Fibroblast of skin of scalp (primary cell): ENCODE measurements at regions not wholly inside any gene's neighbourhood (a gene's known extent, or its start where the extent isn't known, plus 50 kb on each side); places are given as distances from the start of the nearest gene placed in this dataset.

Experiments
- DNase-seq: peaks from one replicate; pipeline ENCODE4 v3.0.0-alpha.2; 2013

DNA sequence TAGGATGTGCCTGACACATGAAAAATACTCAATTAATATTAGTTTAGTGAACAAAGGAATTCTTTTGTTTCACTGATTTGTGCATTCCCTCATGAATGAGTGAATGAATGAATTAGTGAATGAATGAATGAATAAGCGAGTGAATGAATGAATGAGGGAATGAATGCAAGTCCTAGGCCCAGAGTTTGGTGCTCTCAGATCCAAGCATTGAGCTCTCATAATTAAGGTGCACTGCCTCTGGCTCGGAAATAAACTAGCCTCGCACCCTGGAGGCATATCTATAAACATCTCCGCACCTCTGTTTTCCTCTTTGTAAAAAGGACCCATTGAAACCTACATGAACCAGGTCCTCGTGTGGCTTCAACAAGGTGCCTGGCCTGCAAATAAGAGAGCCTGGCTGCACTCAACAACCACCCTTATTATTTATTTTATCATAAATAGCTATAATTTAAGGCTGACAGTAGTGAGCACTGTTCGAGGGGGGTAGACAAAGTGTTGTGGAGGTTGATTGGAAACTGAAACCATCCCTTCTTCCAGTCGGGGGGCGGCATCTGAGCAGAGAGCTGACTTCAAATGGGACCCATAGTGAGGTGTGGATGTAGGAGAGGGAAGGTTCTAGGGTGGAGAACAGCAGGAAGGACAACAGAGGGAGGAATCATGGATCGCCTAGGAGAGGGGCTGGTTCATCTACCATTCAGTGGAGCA, 316.8 kb downstream of the BCL11B start:
- DNase-seq: no peak

DNA sequence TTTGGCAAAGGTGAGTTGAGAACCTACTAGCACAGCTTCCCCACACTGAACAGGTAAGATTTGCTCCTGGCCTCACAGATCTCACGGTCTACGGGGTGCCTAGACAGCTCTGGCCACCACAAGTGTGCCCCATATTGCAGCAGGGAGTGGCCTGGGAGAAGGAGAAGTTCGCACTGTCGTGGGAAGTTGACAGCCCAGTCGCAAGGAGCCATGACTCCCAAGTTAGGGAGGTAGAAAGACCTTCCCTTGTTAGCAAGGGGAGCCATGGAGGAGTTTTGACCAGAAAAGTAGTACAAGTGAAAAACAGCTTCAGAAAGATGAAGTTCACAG, 316.3 kb downstream of the BCL11B start:
- no peak for DNase-seq

DNA sequence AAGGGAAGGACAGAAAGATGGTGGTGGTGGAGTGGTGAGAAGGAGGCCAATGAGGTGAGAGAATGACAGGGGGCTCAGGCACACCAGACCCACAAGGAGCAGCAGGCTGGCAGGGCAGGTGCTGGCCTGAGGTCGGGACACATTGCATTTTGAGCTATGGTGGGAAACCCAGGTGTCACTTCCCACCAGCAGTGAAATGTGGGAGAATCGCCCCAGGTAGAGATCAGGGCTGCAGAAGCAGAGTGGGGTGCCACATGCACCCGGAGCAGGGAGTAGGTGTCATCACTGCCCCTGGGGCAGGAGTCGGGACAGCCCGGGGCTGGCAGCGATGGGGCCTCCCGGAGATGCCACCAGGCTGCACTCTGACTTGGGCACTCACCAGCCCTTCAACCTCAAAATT, 315.8 kb downstream of the BCL11B start:
- no peak for DNase-seq

DNA sequence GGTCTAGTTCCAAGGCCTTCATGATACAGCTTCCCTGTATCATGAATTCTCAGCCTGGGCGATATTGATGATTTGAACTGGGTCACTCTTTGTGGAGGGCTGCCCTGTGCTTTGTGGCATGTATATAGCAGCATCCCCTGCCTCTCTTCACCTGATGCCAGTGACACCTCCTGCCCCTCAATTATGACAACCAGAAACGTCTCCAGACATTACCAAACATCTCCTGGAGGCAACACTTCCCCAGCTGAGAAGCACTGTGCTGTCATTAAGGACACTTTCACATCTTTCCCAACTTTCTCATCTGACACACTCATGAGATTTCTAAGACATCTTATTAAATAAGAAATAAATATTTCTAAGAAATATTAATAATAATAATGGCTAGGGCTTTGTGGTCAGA, 315.3 kb downstream of the BCL11B start:
- no peak for DNase-seq

DNA sequence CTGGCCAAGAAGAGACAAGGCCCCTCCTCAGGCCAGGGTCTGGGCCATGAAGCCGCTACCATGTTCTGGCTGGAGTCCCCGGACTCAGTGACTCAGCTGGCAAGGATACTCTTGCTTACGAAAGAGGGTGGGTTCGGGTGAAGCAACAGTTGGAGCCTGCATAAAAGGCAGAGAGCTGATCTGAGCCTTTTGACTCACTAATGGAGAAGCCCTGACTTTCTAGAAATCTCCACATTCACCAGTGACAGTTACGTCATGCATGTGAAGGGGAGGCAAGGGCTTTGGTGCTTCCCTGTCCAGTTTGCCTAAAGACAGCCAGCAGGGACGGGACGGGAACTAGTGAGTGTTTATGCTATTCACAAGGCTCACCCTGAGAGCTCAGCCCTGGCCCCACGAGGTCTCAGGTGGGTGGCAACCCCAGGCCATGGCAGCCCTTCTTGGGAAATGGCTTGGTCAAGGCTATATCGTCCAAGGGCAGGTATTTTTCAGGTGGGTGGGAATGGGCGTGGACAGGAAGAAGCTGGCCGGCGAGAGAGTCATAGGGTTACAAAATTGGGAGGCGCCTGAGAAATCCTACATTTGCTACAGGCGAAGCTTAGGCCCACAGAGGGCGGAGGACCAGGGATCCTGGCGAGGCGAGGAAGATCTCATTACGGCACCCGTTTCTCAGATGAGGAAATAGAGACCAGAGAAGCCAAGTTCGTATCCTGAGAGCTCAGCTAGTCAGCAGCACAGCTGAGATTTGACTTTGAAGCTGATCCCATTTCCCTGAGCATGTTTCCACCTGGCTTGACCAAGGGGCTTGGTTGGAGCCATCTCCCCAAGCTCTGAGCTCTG, 314.6 kb downstream of the BCL11B start:
- peak; percentile 87 for DNase-seq

DNA sequence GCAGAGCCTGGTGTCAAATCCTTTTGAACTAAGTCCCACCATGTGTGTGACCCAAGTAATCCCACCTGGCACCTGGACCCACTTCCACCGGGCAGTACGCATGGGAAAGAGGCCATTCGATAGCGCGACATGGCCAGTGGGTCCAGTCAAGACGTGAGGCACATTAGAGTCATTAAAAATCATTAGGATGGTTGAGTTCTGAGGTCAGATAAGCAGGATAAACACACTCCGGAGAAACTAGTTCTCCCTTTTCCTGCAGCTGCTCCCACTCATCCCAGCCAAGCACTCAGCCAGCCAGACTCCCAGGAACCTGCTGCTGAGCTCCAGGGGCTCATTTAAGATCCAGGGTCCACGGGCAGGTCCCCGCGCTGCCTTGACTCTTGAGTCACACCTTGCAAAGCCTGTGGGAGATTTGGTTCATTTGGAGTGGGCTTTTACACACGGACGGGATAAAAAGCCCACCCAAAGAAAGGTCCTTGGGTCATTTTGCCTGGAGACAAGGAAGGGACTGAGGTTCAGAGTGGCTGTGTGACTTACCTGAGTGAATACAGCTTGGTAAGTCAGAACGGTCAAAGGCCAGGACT, 313.9 kb downstream of the BCL11B start:
- DNase-seq: no peak

DNA sequence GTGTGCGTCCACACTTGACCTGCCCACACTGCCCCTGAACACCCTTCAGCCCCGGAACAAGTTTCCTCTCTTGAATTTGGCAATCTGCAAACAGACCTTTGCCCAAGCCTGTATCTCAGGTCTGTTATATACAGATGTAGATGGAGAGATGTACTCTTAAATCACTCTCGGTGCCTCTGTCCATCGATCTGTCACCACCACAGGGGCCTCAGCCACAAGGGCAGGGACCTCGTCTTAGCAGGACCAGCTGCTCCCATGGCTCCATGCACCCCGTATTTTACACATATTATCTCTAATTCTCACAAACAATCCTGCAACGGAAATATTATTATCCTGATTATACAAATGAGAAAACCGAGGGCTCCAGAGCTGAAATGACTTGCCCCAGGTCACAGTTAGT, 313.4 kb downstream of the BCL11B start:
- DNase-seq: no peak

DNA sequence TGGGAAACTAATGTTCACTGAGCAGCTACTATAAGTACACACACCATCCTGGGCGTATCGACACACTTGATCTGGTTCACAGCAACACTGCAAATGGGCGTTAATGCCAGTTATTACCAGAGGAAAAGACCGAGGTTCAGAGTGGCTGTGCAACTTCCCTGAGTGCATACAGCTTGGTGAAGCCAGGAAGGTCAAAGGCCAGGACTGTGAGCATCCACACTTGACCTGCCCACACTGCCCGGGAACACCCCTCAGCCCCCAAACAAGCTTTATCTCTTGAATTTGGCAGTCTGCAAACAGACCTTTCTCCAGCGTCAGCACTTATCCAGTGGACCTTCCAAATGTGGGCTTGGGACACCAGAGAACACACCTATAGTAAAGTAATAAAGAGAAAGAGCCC, 312.6 kb downstream of the BCL11B start:
- DNase-seq: no peak

DNA sequence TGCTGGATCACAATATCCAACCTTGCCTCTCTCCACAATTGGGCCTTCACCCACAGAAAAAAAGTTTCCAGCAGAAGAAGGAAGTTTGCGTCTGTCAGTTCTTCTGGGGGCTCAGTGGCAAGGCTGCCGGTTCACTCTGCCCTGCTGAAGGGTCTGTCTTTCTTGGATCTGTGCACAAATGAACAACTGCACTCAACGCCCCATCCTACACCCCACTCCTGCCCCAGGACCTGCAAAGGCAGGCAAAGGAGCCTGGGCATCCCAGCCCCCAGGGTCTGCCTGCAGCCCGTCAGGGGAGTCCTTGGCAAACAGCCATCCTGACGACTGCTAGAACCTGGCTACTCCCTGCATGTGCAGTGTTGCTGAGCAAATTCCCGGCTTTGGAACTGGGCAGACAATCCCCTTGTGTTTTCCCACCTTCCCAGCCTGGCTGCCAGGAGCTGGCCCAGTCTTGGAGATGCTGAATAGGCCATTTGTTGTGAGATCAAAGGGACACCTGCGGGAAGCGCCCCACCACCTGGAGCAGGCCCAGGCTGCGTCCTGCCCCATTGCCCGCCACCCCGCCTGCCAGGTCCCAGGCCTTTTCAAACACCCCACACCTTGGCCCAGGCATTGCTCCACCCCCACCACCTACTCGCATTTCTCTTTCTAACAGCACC, 311.9 kb downstream of the BCL11B start:
- DNase-seq: no peak

DNA sequence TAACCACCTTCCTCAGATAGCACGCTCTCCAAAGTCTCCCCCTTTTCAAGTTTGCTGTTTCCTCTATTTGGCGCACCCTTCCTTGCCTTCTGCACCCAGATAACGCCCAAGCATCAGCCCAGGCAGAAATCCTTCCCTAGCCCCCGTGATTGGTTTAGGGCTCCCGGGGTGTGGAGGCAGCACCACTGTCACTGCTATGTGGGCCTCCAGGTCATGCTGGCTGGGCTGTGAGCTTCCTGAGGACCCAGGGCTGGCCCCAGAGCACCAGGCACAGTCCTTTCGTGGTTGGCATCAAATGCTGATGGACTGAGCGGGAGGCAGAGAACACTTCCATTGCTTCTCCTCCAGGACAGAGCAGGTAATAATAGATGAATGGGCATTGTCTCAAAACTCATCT, 311.4 kb downstream of the BCL11B start:
- DNase-seq: no peak

DNA sequence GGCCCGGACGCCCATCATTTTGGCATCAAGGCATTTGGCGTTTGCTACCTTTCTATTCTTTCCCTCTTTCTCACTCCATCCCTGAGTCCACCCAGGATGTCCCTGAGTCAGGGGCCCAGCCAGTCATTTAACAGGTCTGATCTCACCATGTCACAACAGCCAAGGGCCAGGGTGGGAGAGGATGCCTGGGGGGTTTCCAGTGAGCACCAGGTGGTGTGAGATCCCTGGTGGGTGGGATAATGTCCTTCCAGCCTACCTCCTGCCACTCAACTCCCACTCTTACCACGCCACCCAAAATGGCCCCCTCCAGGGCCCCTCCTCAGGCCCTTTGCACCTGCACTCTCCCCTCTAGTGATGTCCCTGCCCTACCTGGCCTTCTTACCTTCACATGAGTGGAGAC, 310.8 kb downstream of the BCL11B start:
- no peak for DNase-seq

DNA sequence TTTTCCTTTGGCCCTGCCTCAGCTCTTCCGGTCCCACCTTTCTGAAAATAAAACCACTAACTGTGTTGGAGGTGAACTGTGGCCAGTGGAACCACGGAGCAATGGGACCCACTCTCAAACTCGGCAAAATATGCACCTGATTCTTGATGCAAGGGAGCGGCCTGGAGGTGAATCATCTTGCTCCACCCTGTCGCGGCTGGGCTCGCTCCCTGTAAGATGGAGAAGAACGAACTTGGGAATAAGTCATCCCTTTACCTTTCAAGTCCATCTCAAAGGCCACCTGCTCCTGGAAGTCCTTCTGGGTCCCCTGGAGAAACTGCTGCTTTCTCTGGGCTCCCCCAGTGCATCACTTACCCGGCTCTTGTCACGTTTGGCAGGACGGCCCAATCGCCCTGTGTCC, 309.9 kb downstream of the BCL11B start:
- no peak for DNase-seq

DNA sequence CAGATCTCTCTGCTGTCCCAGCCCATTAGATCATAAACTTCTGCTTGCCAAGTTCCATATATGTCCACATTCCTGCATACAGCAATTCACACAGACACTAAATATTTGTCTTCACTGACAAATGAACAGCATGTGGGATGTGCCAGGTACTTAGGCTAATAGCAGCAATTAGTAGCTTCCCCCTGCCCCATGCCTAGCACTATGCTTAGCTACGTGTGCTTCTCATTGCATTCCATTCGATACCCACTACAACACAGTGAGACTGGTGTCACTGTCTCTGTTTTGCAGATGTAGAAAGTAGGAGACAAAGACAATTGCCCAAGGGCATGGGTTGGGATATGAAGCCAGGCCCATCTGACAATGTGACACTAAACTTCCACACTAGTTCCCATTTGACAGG, 308.4 kb downstream of the BCL11B start:
- peak; percentile 37 for DNase-seq

DNA sequence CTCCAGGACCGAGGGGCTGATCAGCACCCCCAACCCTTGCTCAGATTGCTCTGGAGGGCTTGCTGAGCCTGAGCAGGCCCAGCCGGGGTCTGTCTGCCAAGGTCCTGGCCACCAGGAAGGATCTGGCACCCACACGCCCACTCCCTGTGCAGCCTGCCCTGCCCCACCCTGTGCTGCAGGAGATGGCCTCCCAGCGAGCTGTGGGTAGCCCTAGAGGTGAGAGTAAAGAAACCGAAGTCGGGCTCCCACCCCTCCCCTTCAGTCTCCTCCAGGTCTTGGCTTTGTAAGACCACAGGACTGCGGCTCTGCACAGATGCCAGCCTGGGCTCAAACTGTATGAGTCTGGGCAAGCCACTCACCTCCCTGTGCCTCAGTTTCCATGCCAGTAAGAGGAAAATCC, 307.8 kb downstream of the BCL11B start:
- DNase-seq: no peak

DNA sequence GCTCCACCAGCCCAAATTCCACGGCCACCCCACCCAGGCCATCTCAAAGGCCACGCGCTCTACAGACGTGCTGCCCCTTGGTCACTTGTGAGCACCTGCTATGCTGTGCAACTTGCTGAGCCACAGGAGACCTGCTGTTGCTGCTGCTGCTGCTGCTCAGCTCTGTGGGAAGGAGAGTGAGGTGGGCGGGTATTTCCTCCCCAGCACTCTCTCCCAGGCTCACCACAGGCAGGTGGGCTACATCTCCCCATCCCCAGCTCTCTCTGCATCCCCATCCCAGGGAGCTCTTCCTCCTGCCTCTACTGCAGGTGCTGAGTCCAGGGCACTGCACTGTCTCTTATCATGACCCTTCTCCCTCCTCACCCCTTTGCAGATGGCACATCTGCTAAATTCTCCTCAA, 306.9 kb downstream of the BCL11B start:
- DNase-seq: no peak

DNA sequence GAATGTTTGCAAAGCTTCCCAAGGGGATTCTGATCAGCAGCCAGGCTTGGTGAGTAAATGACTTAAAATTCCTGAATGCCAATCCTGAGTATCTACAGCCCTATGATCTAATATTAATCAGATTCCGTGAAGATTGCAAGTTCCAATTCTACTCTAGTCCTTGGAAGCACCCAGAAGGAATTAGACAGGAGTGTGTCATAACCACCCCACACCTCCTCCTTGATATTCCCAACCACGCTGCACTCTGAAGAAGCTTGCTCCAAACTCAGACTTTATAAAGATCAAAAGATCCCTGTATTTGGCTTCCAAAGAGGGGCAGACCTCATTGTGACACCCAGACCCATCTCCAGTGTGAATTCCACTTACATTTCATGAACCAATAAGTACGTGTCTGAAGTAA, 306.0 kb downstream of the BCL11B start:
- DNase-seq: peak; percentile 45

DNA sequence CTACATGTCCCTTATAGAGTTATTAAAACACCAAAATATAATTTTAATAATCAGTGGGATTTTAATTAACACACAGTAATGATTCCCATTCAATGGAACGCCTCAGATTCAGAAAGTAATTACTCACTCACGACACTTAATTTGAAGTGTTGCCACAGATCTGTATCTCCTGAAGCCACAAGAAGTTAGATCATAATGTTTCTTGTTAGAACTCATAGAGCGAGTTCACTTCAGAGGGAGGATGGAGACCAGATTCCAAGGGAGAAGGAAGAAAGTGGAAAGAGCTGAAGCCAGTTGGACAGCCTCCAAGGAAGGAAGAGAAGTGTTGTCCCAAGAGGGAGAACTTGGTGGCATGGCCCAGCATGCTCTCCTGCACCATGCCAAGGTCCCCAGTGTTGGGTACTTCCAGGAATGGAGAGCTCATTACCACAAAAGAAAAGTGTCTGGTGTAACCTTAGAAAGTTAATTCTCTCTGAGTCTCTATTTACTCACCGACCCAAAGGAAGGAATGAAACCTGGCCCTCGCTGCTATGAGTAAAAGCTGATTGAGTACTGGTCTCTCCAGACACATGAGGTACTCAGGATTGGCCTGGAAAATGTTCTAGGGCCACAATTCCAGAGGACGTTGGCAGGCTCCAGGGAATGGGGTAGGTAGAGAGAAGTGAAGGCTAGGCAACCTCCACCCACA, 305.4 kb downstream of the BCL11B start:
- no peak for DNase-seq

DNA sequence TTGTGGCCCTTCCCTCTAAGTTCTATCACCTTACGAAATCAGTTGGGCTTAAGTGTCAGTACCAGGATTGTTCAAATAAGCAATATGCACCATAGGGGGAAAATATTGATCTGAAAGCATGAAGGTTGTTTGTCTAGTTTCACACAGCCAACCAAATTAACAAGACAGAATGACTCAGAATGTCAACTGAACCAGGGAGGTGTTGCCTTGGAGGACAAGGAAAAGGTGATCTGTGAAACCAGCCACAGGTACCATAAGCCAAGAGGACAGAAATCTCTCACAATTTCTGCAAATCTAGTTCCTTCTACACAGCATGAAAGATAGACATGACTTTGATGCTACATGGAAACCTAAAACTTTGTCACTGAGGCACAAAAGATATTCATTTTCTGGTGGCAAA, 297.9 kb downstream of the BCL11B start:
- no peak for DNase-seq

DNA sequence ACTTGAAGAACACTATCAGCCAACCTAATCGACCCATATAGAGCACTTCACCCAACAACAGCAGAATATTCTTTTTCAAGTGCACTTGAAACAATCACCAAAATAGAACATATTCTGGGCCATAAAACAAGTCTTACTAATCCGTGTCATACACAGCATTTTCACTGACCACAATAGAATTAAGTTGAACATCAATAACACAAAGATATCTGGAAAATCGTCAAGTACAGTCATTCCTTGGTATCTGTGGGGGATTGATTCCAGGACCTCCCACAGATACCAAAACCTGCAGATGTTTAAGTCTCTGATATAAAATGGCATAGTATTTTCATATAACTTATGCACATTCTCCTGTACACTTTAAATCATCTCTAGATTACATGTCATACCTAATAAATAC, 295.7 kb downstream of the BCL11B start:
- DNase-seq: peak; percentile 38

DNA sequence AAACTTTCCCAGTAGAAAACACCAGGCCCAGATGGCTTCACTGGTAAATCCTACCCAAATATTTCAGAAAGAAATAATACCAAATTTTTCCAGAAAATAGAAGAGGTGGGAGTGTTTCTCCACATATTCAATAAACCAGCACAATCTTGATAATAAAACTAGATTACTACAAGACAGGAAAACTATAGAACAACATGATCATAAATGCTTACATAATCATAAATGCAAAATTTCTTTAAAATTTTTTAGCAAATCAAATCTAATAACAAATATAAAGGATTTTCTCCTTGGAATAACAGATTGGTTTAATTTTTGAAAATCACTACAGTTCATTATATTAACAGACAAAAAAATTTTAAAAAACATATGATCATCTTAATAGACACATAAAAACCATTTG, 294.5 kb downstream of the BCL11B start:
- no peak for DNase-seq

DNA sequence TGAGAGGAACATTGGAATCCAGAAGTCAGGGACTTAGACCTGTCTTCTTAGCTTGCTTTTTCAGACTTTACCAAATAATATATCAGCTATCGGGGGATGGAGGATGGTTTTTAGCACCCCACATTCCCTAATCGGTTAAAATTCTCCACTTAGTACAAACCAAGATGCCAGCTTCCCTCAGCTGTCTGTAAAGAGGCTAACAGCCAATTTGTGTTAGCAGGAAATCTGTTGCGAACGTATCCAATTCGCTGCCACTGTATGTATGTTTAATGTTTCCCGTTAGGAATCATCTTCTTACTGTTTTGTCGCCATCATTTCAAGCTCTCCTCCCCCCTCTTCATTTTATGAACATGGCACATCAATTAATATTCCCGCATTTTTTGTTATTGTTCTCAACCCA, 289.0 kb downstream of the BCL11B start:
- no peak for DNase-seq

DNA sequence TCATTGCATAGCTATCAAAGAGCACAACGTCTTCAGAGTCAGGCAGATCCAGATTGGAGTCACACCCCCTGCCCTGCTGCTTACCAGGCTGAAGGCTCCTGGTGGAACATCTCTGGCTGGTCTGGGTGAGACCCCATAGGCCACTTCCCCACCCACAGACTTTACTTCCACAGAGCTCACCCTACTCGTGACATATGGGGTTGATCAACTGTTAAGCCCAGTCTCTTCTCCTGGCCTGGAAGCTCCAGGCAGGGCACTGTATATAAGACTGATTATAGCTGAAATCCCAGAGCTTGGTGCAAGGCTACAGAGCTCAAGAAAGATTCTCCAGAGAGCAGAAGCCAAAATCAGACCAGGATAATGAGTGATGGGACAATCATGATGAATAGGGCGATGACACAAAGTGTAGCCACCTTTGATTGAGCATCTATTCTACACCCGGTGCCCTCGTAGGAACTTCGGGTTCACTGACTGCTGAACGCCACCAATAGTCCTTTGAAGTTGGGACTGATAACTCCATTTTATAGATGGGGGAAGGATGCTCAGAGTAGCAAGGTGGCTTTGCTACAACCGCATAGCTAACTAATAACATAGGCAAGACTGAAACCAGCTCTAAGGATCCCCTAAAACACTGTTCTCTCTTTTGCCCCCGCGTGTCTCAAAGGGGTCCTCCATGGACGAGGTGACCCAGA, 287.8 kb downstream of the BCL11B start:
- no peak for DNase-seq

DNA sequence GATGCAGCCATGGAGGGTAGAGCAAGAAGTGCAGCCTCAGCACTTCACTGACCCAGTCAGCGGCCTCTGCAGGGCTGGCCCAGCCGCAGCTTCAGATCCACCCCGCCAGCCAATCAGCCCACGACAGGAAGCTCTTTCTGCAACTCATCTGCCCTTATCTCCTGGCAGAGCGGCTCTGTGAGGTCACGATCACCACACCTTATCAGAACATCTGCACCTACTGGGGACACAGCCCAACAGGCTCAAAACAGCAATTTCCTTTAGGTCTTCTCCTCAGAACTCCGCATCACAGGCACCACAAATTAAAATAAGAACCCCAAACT, 287.3 kb downstream of the BCL11B start:
- no peak for DNase-seq
